Heart left ventricle (tissue), 16 donors: ENCODE measurements at regions not wholly inside any gene's neighbourhood (a gene's known extent, or its start where the extent isn't known, plus 50 kb on each side); places are given as distances from the start of the nearest gene placed in this dataset.

ENCODE experiments used
- ATAC-seq, 4 donors: fragments of 200-7000 bp; cut with Tn5 transposase; one replicate each; pipeline ENCODE4 v1.9.1; 2020 to 2022; ENCODE audit warnings: moderate library complexity in 4 of 4, mild to moderate bottlenecking in 3 of 4, moderate number of reproducible peaks in 1 of 4
- DNase-seq, 5 donors: peaks; one replicate each; pipeline ENCODE4 v3.0.0-alpha.2; 2020
- H3K27ac ChIP-seq, 12 donors: fragments of 200-600 bp; sonication (generic) in 4 of 12; one replicate each; pipeline versions ENCODE4 v1.5.0 to v1.8.0; 2016 to 2022; ENCODE audit warnings: mild to moderate bottlenecking in 2 of 12
- H3K27me3 ChIP-seq, 9 donors: fragments of 200-600 bp; sonication (generic) in 2 of 9; one replicate each; pipeline versions ENCODE4 v1.5.1 to v1.8.0; 2016 to 2022; ENCODE audit warnings: mild to moderate bottlenecking in 3 of 9
- H3K36me3 ChIP-seq, 9 donors: fragments of 200-600 bp; sonication (generic) in 2 of 9; one replicate each; pipeline versions ENCODE4 v1.5.0 to v1.8.0; 2018 to 2022; ENCODE audit warnings: mild to moderate bottlenecking in 2 of 9
- H3K4me1 ChIP-seq, 12 donors: fragments of 200-600 bp; sonication (generic) in 4 of 12; one replicate each; pipeline versions ENCODE4 v1.5.0 to v1.8.0; 2016 to 2022; ENCODE audit warnings: mild to moderate bottlenecking in 3 of 12
- H3K4me3 ChIP-seq, 12 donors: fragments of 200-600 bp; sonication (generic) in 4 of 12; one replicate each; pipeline versions ENCODE4 v1.5.0 to v1.8.0; 2017 to 2022; ENCODE audit warnings: mild to moderate bottlenecking in 9 of 12, moderate library complexity in 4 of 12
- H3K9me3 ChIP-seq, 12 donors: fragments of 200-600 bp; sonication (generic) in 4 of 12; one replicate each; pipeline versions ENCODE4 v1.5.0 to v1.8.0; 2016 to 2022; ENCODE audit warnings: mild to moderate bottlenecking in 1 of 12
- CTCF ChIP-seq, 12 donors: fragments of 200-600 bp; sonication (generic) in 4 of 12; IDR thresholded peaks; one replicate each; pipeline versions ENCODE4 v1.5.0 to v1.8.0; 2018 to 2022; ENCODE audit warnings: antibody characterized with exemption in 12 of 12, mild to moderate bottlenecking in 5 of 12
- POLR2A ChIP-seq, 2 donors: fragments of 450-650 bp; IDR thresholded peaks; one replicate each; pipeline ENCODE4 v1.6.1; 2017; ENCODE audit warnings: antibody characterized with exemption in 2 of 2, mild to moderate bottlenecking in 2 of 2, moderate library complexity in 2 of 2
- WGBS, 4 donors: extraction: QIAGEN DNeasy Blood & Tissue Kit in 2 of 4; methylation state at CpG; one replicate each; pipeline versions ENCODE4 v1.1.5 to v1.1.7; 2013 to 2018; 5-methylcytosine and 5-hydroxymethylcytosine counted together
- intact Hi-C, 10 donors: fragments of 100-400 bp; cut with DNase I; formaldehyde crosslinking; loops; one replicate each; pipeline versions ENCODE4 v1.11.1 to v1.14.2; 2022
- donor health status: ischemic (EF 13 %, LVEDD 7.1; RV severe dilation, severe dysfunction).
- donor health status: healthy with polysubstance abuse.
- donor health status: DM: no; HTN: yes; CAD: no.
- donor health status: DM: no; HTN: no; CAD: no.
- donor health status: ischemic (EF 25% LVEDD 6.9; RV normal size, moderate dysfunction).
- donor health status: ischemic (EF 25% LVEDD 5.7; RV mildly dilated, moderate dysfunction).
- donor health status: healthy.
- donor health status: DM: yes; HTN: yes; CAD: no.
- donor health status: ischemic (EF 35%, LVEDD 5.7; RV mildly dilated, moderate dysfunction).
- donor health status: nonischemic (EF 11% LVEDD 7.7; RV severe dilation, severe dysfunction).
- donor health status: DM: yes; HTN: yes; CAD: no.
- donor health status: PGD.
- donor health status: ischemic (EF 29% LVEDD 5.4; RV normal size, mild dysfunction).
- donor health status: nonischemic (EF 23%, LVEDD 6.1; RV moderate dilation, normal function).

GRCh38 chr9:95740217-95741004, 135.1 kb upstream of the ERCC6L2 start:
- DNase-seq (no peak), ATAC-seq (no peak)
- H3K9me3 ChIP-seq: no peaks in the 10 kb centered on the region
- no peaks in the 10 kb centered on the region for H3K36me3 ChIP-seq
- H3K27me3 ChIP-seq: peaks cover 0 to 5% (median 0%) of the 10 kb centered on the region in 9 donors
- intact Hi-C loops: no loop called here
- no peak overlapping the region for H3K27ac ChIP-seq
- H3K4me3 ChIP-seq: no peak overlapping the region
- H3K4me1 ChIP-seq: no peaks in the 10 kb centered on the region
- TF ChIP-seq CTCF (IDR thresholded peaks at IDR 0.05): no peak
- no peak for TF ChIP-seq POLR2A (IDR thresholded peaks at IDR 0.05)
- WGBS, 4 donors: 90 to 94% (median 92%) methylated on average over 11 of the region's 11 CpGs

GRCh38 chr9:95738438-95738837, 137.1 kb upstream of the ERCC6L2 start:
- intact Hi-C loops: loop anchor here in 1 of 10 donors (10.0 kb wide), 1 partner anchor 316 kb away; no protein-coding TSS in a partner anchor
- WGBS, 4 donors: 83 to 89% (median 86%) methylated on average over 1 to 10 of the region's 10 CpGs
- H3K4me1 ChIP-seq: no peaks in the 10 kb centered on the region

GRCh38 chr9:95736891-95737522, 138.5 kb upstream of the ERCC6L2 start:
- Histone ChIP-seq H3K36me3 (no peaks in the 10 kb centered on the region), H3K9me3 (no peaks in the 10 kb centered on the region), H3K27ac (no peak overlapping the region), H3K27me3 (peaks cover 0 to 3% (median 0%) of the 10 kb centered on the region in 9 donors), H3K4me1 (peaks cover 0 to 5% (median 0%) of the 10 kb centered on the region in 12 donors), H3K4me3 (no peak overlapping the region)
- intact Hi-C loops: loop anchor here in 1 of 10 donors (10.0 kb wide), 1 partner anchor 318 kb away; no protein-coding TSS in a partner anchor
- 61 to 74% (median 69%) methylated on average over 12 to 15 of the region's 15 CpGs for WGBS, 4 donors
- DNase-seq: no peak
- TF ChIP-seq CTCF (IDR thresholded peaks at IDR 0.05) (no peak), POLR2A (IDR thresholded peaks at IDR 0.05) (no peak)
- no peak for ATAC-seq

More at GRCh38 chr9:95738438-95738837, 137.1 kb upstream of the ERCC6L2 start:
- Histone ChIP-seq H3K4me3 (no peak overlapping the region), H3K9me3 (no peaks in the 10 kb centered on the region), H3K36me3 (no peaks in the 10 kb centered on the region), H3K27me3 (peaks cover 0 to 5% (median 0%) of the 10 kb centered on the region in 9 donors), H3K27ac (no peak overlapping the region)
- TF ChIP-seq CTCF (IDR thresholded peaks at IDR 0.05) (no peak), POLR2A (IDR thresholded peaks at IDR 0.05) (no peak)
- DNase-seq (no peak), ATAC-seq (no peak)

GRCh38 chr9:95736370-95736769, 139.1 kb upstream of the ERCC6L2 start:
- ATAC-seq (no peak), DNase-seq (no peak)
- TF ChIP-seq CTCF (IDR thresholded peaks at IDR 0.05) (peak in 1 of 12 donors; percentile 24), POLR2A (IDR thresholded peaks at IDR 0.05) (no peak)
- no peaks in the 10 kb centered on the region for H3K36me3 ChIP-seq
- intact Hi-C loops: loop anchor here in 1 of 10 donors (10.0 kb wide), 1 partner anchor 318 kb away; no protein-coding TSS in a partner anchor
- peaks cover 0 to 5% (median 0%) of the 10 kb centered on the region in 12 donors for H3K4me1 ChIP-seq
- 85 to 94% (median 90%) methylated on average over 5 of the region's 5 CpGs for WGBS, 4 donors
- H3K9me3 ChIP-seq: no peaks in the 10 kb centered on the region
- no peak overlapping the region for H3K27ac ChIP-seq
- no peak overlapping the region for H3K4me3 ChIP-seq
- H3K27me3 ChIP-seq: peaks cover 0 to 3% (median 0%) of the 10 kb centered on the region in 9 donors
